Stimulated activated CD4-positive, alpha-beta T cell treated with anti-CD3 and anti-CD28 coated beads, Interleukin-1b, Interleukin-23, amount 100 ng/mL, for 48 hours (primary cell): ENCODE measurements at regions not wholly inside any gene's neighbourhood (a gene's known extent, or its start where the extent isn't known, plus 50 kb on each side); places are given as distances from the start of the nearest gene placed in this dataset.

Experiments
- DNase-seq: peaks from one replicate; pipeline ENCODE4 v3.0.0-alpha.2; 2020

GRCh38 chr22:48106215-48106614 lies 1343.8 kb downstream of the TBC1D22A start:
- no peak for DNase-seq

- DNase-seq, result no peak
Observed at GRCh38 chr22:48105259-48105658, 1342.8 kb downstream of the TBC1D22A start.

- no peak for DNase-seq
Observed at GRCh38 chr22:48104766-48105165, 1342.3 kb downstream of the TBC1D22A start.

GRCh38 chr22:48104102-48104738 lies 1341.8 kb downstream of the TBC1D22A start:
- DNase-seq, result no peak

- no peak for DNase-seq
Observed at GRCh38 chr22:48103126-48103875, 1340.9 kb downstream of the TBC1D22A start.

GRCh38 chr22:48102581-48102980 lies 1340.1 kb downstream of the TBC1D22A start:
- no peak for DNase-seq

- no peak for DNase-seq
Observed at GRCh38 chr22:48101704-48102103, 1339.3 kb downstream of the TBC1D22A start.

- no peak for DNase-seq
Observed at GRCh38 chr22:48100685-48101417, 1338.4 kb downstream of the TBC1D22A start.

- no peak for DNase-seq
Observed at GRCh38 chr22:48099671-48100070, 1337.2 kb downstream of the TBC1D22A start.

GRCh38 chr22:48099251-48099650 lies 1336.8 kb downstream of the TBC1D22A start:
- DNase-seq, result no peak

GRCh38 chr22:48098921-48099245 lies 1336.4 kb downstream of the TBC1D22A start:
- DNase-seq, result no peak

- DNase-seq, result no peak
Observed at GRCh38 chr22:48098243-48098920, 1335.9 kb downstream of the TBC1D22A start.

GRCh38 chr22:48097723-48098122 lies 1335.3 kb downstream of the TBC1D22A start:
- no peak for DNase-seq

GRCh38 chr22:48096851-48097665 lies 1334.6 kb downstream of the TBC1D22A start:
- DNase-seq, result no peak

- no peak for DNase-seq
Observed at GRCh38 chr22:48096411-48096810, 1334.0 kb downstream of the TBC1D22A start.

- no peak for DNase-seq
Observed at GRCh38 chr22:48093981-48094380, 1331.5 kb downstream of the TBC1D22A start.

GRCh38 chr22:48092866-48093265 lies 1330.4 kb downstream of the TBC1D22A start:
- no peak for DNase-seq

- no peak for DNase-seq
Observed at GRCh38 chr22:48091656-48092223, 1329.3 kb downstream of the TBC1D22A start.

- DNase-seq, result no peak
Observed at GRCh38 chr22:48091060-48091650, 1328.7 kb downstream of the TBC1D22A start.

- no peak for DNase-seq
Observed at GRCh38 chr22:48090332-48090672, 1327.9 kb downstream of the TBC1D22A start.

GRCh38 chr22:48089601-48090331 lies 1327.3 kb downstream of the TBC1D22A start:
- no peak for DNase-seq
